ENCODE measurements at regions not wholly inside any gene's neighbourhood (a gene's known extent, or its start where the extent isn't known, plus 50 kb on each side); places are given as distances from the start of the nearest gene placed in this dataset.

DNA sequence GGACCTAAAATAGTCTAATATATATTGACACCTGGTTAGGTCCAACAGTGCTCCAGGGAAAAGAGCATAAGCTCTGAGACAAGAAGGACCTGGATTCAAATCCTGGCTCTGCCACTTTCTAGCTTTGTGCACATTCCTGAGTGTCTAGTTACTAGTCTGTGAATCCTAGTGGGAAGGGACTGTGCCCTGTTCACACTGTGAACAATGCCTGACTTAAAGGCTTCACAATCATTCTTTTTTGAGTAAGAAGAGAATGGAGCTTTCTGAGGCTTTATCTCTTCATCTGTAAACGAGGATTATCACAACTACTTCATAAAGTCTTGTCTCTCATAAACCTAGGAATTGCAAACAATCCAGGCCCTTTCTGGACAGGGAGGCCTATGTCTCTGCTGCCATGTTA lies 235.9 kb downstream of the SOX2 start:
- intact Hi-C loops (cut with DNase I; ENCODE audit: low total_unique reads): no loop called here
- DNase-seq: no peak
- Histone ChIP-seq H3K27me3 (no peaks in the 10 kb centered on the region), H3K9me3 (no peaks in the 10 kb centered on the region), H3K4me1 (no peaks in the 10 kb centered on the region), H3K4me3 (no peak overlapping the region), H3K36me3 (ENCODE audit: low read depth, missing control alignments) (no peaks in the 10 kb centered on the region), H3K27ac (no peak overlapping the region)
- WGBS, 2 donors: 45 to 56% methylated on average over 1 of the region's 1 CpG
- no peak for TF ChIP-seq POLR2A (IDR thresholded peaks at IDR 0.05)
- TF ChIP-seq, protein P1, sequence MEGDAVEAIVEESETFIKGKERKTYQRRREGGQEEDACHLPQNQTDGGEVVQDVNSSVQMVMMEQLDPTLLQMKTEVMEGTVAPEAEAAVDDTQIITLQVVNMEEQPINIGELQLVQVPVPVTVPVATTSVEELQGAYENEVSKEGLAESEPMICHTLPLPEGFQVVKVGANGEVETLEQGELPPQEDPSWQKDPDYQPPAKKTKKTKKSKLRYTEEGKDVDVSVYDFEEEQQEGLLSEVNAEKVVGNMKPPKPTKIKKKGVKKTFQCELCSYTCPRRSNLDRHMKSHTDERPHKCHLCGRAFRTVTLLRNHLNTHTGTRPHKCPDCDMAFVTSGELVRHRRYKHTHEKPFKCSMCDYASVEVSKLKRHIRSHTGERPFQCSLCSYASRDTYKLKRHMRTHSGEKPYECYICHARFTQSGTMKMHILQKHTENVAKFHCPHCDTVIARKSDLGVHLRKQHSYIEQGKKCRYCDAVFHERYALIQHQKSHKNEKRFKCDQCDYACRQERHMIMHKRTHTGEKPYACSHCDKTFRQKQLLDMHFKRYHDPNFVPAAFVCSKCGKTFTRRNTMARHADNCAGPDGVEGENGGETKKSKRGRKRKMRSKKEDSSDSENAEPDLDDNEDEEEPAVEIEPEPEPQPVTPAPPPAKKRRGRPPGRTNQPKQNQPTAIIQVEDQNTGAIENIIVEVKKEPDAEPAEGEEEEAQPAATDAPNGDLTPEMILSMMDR (IDR thresholded peaks at IDR 0.05): no peak

DNA sequence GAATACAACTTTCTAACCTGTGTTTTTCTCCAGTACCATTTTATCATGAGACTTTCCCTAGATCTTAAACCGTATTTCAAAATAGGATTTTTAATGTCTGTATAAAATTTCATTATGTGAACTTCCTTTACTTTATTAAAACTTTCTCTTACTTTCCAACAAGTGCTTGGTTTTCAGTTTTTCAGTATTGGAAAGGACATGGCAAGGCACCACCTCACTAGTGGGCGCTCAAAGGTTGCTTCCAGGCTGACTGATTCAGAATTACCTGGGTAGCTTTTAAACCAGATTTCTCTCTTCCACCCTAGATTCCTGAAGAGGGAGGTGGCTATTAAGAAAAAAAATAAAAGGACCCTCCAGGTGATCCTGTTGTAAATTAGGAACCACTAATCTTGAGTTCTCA lies 236.6 kb downstream of the SOX2 start:
- no peak for DNase-seq
- WGBS, 2 donors: 67 to 79% methylated on average over 2 of the region's 2 CpGs
- Histone ChIP-seq H3K27me3 (no peaks in the 10 kb centered on the region), H3K27ac (no peak overlapping the region), H3K36me3 (ENCODE audit: low read depth, missing control alignments) (no peaks in the 10 kb centered on the region), H3K9me3 (no peaks in the 10 kb centered on the region), H3K4me1 (no peaks in the 10 kb centered on the region), H3K4me3 (no peak overlapping the region)
- intact Hi-C loops (cut with DNase I; ENCODE audit: low total_unique reads): no loop called here
- TF ChIP-seq, protein P1 (IDR thresholded peaks at IDR 0.05): no peak
- no peak for TF ChIP-seq POLR2A (IDR thresholded peaks at IDR 0.05)

DNA sequence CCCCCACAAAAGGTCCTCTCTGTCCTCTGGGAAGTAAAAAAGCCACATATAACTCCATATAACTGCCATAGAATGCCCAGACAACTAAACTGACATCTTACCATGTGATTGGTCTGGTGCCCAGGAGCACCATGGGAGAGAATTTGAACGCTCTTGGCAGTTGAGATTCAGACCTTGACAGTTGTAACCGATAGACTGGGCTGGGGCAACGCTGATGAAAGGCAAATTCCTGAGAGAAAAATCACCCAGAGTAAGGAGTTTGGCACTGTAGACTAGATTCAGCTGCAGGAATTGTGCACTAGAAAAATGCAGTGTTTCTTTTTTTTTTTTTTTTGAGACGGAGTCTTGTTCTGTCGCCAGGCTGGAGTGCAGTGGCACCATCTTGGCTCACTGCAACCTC lies 240.5 kb downstream of the SOX2 start:
- TF ChIP-seq, protein P1 (IDR thresholded peaks at IDR 0.05): no peak
- no peak for TF ChIP-seq POLR2A (IDR thresholded peaks at IDR 0.05)
- H3K4me1 ChIP-seq: no peaks in the 10 kb centered on the region
- 77 to 86% methylated on average over 5 of the region's 5 CpGs for whole genome bisulfite sequencing, 2 donors
- DNase-seq: peak; percentile 29
- H3K4me3 ChIP-seq: peak overlapping the region in 1 of 2 donors; percentile 14
- H3K27ac ChIP-seq: no peak overlapping the region
- H3K9me3 ChIP-seq: no peaks in the 10 kb centered on the region
- intact Hi-C loops (cut with DNase I; ENCODE audit: low total_unique reads): no loop called here
- no peaks in the 10 kb centered on the region for H3K36me3 ChIP-seq (ENCODE audit: low read depth, missing control alignments)
- H3K27me3 ChIP-seq: no peaks in the 10 kb centered on the region

DNA sequence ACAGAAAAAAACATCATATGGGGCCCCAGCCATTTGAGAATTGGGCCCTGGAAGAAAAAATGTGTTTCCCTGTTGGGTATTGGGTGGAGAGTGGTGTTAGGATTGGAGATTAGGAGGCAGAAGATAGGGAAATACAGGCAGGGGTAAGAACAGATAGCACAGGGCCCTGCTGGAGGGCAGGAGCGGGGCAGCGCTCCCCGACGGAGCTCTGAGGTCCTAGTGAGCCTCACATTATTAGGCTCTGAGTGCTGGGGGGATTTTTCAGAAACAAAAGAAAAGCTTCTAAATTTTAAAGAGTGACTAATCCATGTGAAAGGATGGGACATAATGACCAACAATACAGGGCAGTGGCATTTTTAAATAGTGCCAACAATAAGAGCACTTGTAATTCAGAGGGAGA lies 241.2 kb downstream of the SOX2 start:
- Histone ChIP-seq H3K36me3 (ENCODE audit: low read depth, missing control alignments) (no peaks in the 10 kb centered on the region), H3K4me3 (peak overlapping the region; percentile 9 to 14), H3K27me3 (no peaks in the 10 kb centered on the region), H3K9me3 (no peaks in the 10 kb centered on the region), H3K4me1 (no peaks in the 10 kb centered on the region), H3K27ac (peak overlapping the region in 1 of 2 donors; percentile 24)
- DNase-seq: no peak
- intact Hi-C loops (cut with DNase I; ENCODE audit: low total_unique reads): no loop called here
- 52 to 57% methylated on average over 4 of the region's 4 CpGs for WGBS, 2 donors
- TF ChIP-seq, protein P1 (IDR thresholded peaks at IDR 0.05): no peak
- no peak for TF ChIP-seq POLR2A (IDR thresholded peaks at IDR 0.05)

DNA sequence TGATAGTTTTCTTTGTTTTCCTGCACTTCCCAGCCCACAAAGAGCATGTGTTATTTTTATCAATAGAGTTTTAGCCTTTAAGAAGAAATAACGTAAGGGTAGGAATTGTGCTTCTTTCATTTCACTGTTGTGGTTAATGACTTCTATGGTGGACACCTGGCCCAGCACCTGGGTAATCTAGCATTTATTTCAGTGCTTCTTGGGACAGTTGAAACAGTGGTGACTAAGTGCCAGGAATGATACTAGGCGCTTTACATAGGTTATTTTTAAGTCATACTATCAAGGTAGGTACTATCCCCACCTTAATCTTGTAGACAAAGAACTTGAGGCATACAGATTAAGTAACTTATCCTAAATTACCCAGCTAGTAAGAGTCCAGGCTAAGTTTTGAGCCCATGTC lies 243.8 kb downstream of the SOX2 start:
- DNase-seq: no peak
- no peak overlapping the region for H3K27ac ChIP-seq

More for the DNA sequence above, 243.8 kb downstream of the SOX2 start:
- WGBS, 2 donors: 80 to 91% methylated on average over 2 of the region's 2 CpGs
- Histone ChIP-seq H3K4me1 (no peaks in the 10 kb centered on the region), H3K36me3 (ENCODE audit: low read depth, missing control alignments) (no peaks in the 10 kb centered on the region), H3K9me3 (no peaks in the 10 kb centered on the region), H3K27me3 (no peaks in the 10 kb centered on the region), H3K4me3 (no peak overlapping the region)
- intact Hi-C loops (cut with DNase I; ENCODE audit: low total_unique reads): no loop called here
- TF ChIP-seq, protein P1 (IDR thresholded peaks at IDR 0.05): no peak
- no peak for TF ChIP-seq POLR2A (IDR thresholded peaks at IDR 0.05)

All from testis (tissue), 2 donors.